ENCODE measurements at regions not wholly inside any gene's neighbourhood (a gene's known extent, or its start where the extent isn't known, plus 50 kb on each side); places are given as distances from the start of the nearest gene placed in this dataset.

- TF ChIP-seq MYC (IDR thresholded peaks at IDR 0.05; ENCODE audit: low read depth, low read length) (no peak), POLR2A (IDR thresholded peaks at IDR 0.05; ENCODE audit: low read depth, low read length) (no peak), GATA2 (IDR thresholded peaks at IDR 0.05; ENCODE audit: insufficient read depth, insufficient read length, low read depth, low read length) (no peak), EZH2 (IDR thresholded peaks at IDR 0.05; ENCODE audit: borderline replicate concordance, low read depth, low read length, severe bottlenecking) (no peak), POLR2AphosphoS5 (IDR thresholded peaks at IDR 0.05; ENCODE audit: insufficient read depth, low read depth, low read length) (no peak), MAX (IDR thresholded peaks at IDR 0.05; ENCODE audit: insufficient read depth, insufficient read length) (no peak), JUN (IDR thresholded peaks at IDR 0.05; ENCODE audit: borderline replicate concordance, insufficient read depth, insufficient read length, low read depth) (no peak), FOS (IDR thresholded peaks at IDR 0.05; ENCODE audit: borderline replicate concordance, insufficient read depth, low read length) (no peak), CTCF (IDR thresholded peaks at IDR 0.05; ENCODE audit: extremely low read depth in 1 of 2, insufficient read depth in 1 of 2, low read depth in 1 of 2, low read length in 2 of 2) (no peak)
- Histone ChIP-seq H3K4me3 (replicated peaks in 1 of 3; ENCODE audit: insufficient read depth in 1 of 3, low read depth in 1 of 3, low read length in 3 of 3) (no peak overlapping the region), H3K9me1 (replicated peaks; ENCODE audit: control insufficient read depth, extremely low read depth, insufficient read depth, low read length) (no peaks in the 10 kb centered on the region), H3K27ac (ENCODE audit: insufficient read depth, low read depth, low read length) (no peak overlapping the region), H4K20me1 (replicated peaks; ENCODE audit: control insufficient read depth, extremely low read depth, insufficient read depth, low read length) (no peaks in the 10 kb centered on the region), H3K4me2 (ENCODE audit: insufficient read depth, low read length) (no peak overlapping the region), H3K4me1 (ENCODE audit: control insufficient read depth, extremely low read depth, insufficient read depth, low read length) (no peaks in the 10 kb centered on the region), H3K79me2 (ENCODE audit: control insufficient read depth, insufficient read depth, low read length) (no peaks in the 10 kb centered on the region), H3K27me3 (ENCODE audit: control insufficient read depth in 2 of 2, insufficient read depth in 2 of 2, low read length in 2 of 2) (no peaks in the 10 kb centered on the region), H3K9ac (replicated peaks; ENCODE audit: extremely low read depth, insufficient read depth, low read length) (no peak overlapping the region), H3K36me3 (ENCODE audit: control insufficient read depth in 2 of 2, extremely low read depth in 1 of 2, insufficient read depth in 2 of 2, low read length in 2 of 2) (no peaks in the 10 kb centered on the region), H2AFZ (ENCODE audit: low read depth, low read length) (no peak overlapping the region), H3K9me3 (replicated peaks; ENCODE audit: control insufficient read depth, insufficient read depth, low read length) (no peaks in the 10 kb centered on the region)
- FAIRE-seq, result no peak
- POLR2A ChIA-PET, result no interaction called here
- no TSS peak for BruUV-seq (replicated peaks)
- CTCF ChIA-PET, result no interaction called here
- dilution Hi-C loops (cut with MboI; ENCODE audit: extremely low pct_ligation_motif_present, low sequenced_read_pairs) (no loop called here), intact Hi-C loops (cut with micrococcal nuclease) (no loop called here)
- no peak for DNase-seq (ENCODE audit: low read depth, low spot score)
Observed at GRCh38 chr7:21051865-21052264, 265.2 kb upstream of the SP8 start.

All from endothelial cell of umbilical vein (primary cell).